ENCODE measurements at regions not wholly inside any gene's neighbourhood (a gene's known extent, or its start where the extent isn't known, plus 50 kb on each side); places are given as distances from the start of the nearest gene placed in this dataset.

GRCh38 chr5:104599726-104600125, 1037.1 kb upstream of the NUDT12 start:
- TF ChIP-seq SP1 (IDR thresholded peaks at IDR 0.05), result no peak
- no peak for TF ChIP-seq BHLHE40 (IDR thresholded peaks at IDR 0.05; ENCODE audit: borderline replicate concordance)
- no peak for TF ChIP-seq FOXM1 (IDR thresholded peaks at IDR 0.05; ENCODE audit: borderline replicate concordance)
- TF ChIP-seq LEF1 (IDR thresholded peaks at IDR 0.05; ENCODE audit: borderline replicate concordance), result no peak
- no peak for TF ChIP-seq SUZ12 (IDR thresholded peaks at IDR 0.05)
- no peak for TF ChIP-seq FOXK2 (IDR thresholded peaks at IDR 0.05)
- TF ChIP-seq CTBP1 (IDR thresholded peaks at IDR 0.05; ENCODE audit: borderline replicate concordance), result no peak

Measured in HEK293T (cell line).